Stimulated activated naive CD8-positive, alpha-beta T cell treated with anti-CD3 and anti-CD28 coated beads, Interleukin-15, Interleukin-2, amounts not matched to agents 100 U/mL and 50 U/mL, for 24 hours (primary cell): ENCODE measurements at regions not wholly inside any gene's neighbourhood (a gene's known extent, or its start where the extent isn't known, plus 50 kb on each side); places are given as distances from the start of the nearest gene placed in this dataset.
"Not testable (repeated sequence)": the region's sequence is repeated elsewhere in the genome, so short reads cannot be mapped to it uniquely, and the experiment has no call there.

ENCODE experiments used
- ATAC-seq: fragments of 150-1000 bp; cut with Tn5 transposase; one replicate; pipeline ENCODE4 v1.10.0; 2021
- DNase-seq: peaks from one replicate; pipeline ENCODE4 v3.0.0; 2021

DNA sequence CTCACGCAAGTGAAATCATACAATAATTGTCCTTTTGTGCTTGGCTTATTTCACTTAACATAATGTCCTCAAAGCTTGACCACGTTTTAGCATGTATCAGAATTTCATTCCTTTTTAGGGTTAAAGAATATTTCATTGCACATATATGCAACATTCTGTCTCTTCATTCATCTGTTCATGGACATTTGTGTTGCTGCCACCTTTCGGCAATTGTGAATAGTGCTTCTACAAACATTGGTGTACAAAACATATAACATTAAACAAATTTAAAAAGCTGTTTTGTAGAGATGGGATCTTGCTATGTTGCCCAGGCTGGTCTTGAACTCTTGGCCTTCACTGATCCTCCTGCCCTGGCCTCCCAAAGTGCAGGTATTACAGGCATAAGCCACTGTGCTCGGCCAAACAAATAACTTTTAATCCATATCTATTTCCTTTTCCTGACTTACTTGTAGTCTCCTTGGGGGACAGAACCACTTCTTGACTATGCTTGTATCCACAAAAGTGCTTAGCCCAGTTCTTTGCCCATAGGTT is 209.3 kb downstream of the SLC4A3 start:
- ATAC-seq, result no peak
- DNase-seq, result no peak

DNA sequence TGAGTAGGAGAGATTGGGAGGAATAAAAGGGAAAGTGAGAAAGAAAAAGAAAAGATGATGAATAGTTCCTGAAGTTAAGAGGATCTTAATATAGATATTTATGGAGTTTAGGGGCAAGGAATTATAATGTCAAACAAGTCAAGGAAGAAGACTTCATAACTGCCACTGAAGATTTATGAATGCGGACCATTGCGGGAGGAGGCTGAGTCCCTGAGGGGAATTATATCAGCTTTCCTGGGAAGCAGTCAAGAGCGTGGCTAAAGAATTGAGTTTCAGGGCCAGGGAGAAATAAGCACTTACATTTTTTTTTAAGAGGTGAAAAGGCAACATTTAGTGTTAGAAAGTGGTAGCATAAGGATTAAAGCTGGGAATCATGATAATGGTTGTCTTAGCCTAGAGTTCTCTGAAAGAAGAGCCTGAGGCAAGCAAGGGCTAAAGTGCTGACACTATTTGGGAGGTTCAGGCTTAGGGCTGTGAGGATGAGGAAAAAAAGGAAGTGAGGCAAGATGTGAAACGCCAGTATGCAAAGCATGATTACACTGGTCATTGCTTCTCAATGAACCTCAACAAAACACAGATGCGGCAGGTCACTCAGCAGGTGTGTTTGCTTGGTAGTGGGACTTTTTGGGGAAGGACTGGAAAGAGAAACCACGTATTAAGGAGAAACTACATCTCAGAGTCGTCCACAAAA is 217.1 kb downstream of the SLC4A3 start:
- DNase-seq, result no peak
- ATAC-seq, result no peak

DNA sequence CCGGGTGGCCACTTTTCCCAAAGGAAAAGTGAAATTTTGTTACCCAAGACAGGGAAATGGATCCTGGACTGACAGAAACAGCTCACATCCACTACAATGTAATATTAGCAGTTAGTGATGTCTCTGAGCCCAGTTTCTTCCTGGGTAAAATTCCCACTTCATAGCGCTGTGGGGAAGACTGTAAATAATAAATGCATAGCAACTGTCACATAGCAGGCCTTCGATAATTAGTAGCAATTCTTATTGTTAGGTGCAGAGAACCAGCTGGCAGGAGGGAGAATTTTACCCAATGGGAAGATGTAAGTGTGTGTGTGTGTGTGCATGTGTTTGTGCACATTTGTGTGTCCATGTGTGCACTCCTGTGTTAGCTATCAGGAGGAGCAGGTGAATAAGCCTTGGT is 221.5 kb downstream of the SLC4A3 start:
- DNase-seq, result no peak

DNA sequence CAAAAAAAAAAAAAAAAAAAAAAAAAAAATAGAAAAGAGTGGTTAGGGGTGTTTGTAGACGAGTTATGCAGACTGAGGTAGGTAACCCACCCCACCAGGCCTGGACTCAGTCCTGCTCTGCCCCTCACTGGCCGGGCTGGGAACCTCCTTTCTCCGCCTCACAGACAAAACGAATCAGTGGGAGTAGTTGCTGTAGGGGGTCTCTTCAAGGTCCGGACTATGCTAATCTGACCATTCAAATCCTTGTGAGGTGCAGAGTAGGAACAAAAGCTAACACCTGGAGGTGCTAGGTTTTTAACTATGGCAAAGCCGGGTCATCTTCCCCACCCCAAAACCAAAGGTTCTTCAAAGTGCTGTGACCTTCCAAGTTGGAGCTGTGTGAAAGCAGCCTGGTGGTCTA is 223.7 kb downstream of the SLC4A3 start:
- DNase-seq (no peak), ATAC-seq (no peak)

More for the DNA sequence above, 221.5 kb downstream of the SLC4A3 start:
- ATAC-seq, result no peak

DNA sequence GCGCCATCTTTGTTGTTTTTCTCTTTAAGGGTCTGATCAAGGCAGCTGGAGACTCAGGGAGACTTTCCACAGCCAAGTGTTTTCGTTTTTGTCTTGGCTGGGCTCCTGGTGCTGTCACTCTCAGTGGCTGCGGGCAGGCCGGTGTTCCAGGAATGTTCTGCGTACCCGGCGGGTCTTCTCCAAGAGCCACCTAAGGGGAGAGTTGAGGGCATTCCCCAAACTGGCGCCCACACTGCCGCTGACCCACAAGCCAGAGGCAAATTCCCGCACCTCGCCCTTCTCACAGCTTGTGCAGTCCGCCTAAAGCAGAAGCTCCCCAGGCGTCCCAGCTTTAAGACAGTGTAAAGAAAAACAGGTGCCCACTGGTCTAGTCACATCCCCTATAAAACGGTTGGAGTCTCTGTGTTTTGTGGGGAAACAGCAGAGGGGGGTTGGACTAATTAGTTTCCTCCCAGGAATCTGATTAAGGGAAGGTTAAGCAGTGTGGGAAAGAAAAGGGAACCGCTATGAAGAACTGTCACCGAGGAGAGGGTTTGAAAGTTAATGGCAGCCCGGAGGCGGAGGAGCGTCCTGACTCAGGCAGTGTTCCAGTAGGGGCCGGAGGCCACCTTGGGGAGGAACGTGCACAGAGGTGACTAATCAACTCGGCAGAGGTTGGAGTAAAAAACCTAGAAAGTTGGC is 224.5 kb downstream of the SLC4A3 start:
- no peak for DNase-seq
- ATAC-seq, result no peak

DNA sequence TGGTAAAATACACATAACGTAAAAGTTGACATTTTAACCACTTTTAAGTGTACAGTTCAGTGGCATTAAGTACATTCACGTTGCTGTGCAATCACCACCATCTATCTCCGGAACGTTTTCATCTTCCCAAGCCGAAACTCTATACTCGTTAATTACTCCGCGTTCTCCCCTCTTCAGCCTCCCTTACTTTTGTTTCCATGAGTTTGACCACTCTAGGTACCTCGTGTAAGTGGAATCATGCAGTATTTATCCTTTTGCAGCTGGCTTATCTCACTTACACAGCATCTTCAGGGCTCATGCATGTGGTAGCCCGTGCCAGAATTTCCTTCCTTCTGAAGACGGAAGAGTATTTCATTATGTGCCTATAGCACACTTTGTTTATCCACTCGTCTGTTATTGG is 225.2 kb downstream of the SLC4A3 start:
- no peak for DNase-seq
- no peak for ATAC-seq

DNA sequence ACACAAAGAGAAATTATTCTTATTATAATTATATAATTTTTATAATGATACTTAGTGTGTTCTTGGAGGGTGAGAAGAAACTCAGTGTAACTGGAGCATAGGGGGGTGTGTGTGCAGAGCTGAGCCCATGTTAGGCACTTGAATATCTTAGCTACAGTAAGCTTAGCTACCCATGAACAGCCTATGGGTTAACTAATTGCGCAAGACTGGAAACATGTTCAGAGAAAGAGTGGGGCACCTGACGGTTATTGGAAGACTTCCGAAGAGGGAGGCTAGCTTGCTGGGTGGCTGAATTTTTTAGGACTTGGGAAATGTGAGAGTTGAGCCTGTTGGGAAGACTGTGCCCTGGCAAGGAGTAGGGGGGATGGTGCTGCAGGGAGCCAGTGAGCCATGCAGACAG is 229.2 kb downstream of the SLC4A3 start:
- ATAC-seq (no peak), DNase-seq (no peak)

DNA sequence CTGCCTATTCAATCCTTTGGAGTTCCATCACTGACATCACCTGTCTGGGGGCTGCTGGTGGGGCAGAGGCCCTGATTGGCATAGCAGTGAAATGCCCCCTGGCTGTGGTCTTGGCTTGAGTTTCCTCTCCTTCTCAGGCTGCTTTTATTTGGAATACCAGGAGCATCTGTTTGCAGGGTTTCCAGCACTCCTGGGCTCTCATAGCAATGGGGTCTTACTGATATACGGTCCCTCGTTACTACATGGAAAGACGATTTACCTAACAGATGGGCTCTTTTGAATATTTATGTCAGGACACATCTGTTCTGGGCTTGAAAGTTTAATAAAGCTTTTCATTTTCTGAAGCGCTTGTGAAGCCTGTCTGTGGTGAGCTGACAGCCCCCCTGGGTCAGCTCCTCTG is 230.3 kb downstream of the SLC4A3 start:
- DNase-seq (no peak), ATAC-seq (no peak)

DNA sequence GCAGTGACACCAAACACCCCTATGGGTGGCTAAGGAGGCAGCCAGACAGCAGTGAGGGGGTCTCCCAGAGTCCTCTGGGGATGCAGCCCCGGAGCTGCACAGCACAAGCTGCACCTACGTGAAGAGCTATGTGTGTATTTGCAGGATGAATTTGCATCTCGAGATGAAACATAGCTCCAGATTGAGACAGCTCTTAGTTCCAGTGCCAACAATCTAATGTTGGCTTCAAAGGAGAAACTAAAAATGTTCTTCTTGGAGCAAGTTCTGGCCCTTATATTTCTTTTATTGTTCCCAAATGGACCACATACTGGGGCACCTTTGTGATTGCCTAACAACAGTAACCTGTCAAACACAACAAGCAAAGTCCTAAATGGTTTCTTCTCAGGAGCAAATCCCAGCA is 233.9 kb downstream of the SLC4A3 start:
- no peak for DNase-seq
- no peak for ATAC-seq

DNA sequence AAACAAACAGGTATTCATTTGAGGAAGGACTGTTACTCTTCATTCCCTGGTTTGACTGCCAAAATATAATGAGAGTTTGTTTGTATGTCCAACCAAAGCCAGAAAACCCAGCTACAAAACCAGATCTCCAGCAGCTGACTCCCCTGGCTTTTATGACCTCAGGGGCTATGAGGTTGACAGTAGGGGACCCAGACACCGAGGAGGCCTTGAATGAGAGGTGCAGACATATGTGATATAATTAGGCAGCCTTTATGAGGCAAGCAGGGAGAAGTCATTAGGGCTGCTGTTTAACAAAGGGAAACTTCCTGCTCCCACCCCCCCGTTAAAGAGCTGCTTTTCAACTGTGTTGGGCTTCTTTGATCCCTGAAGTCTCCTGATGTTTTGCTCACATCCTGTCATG is 236.7 kb downstream of the SLC4A3 start:
- ATAC-seq (no peak), DNase-seq (no peak)

DNA sequence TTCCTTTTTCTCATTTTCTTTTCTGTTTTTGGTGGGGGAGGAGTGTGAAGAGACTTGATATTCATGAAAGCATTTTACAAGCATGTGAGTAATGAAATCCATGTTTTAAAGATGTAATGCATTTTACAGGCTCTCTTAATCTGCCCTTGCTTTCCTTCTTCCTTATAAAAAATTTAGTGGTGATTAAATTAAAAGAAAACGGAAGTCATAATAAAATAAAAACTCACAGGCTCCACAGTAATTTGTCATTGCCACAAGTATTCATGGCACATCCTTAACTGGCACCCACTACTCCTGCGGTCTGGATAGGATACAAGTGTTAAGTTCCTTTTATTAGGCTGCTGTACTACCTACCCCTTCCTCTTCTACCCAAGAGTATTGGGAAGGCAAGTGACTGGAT is 241.2 kb downstream of the SLC4A3 start:
- DNase-seq, result no peak
- no peak for ATAC-seq

DNA sequence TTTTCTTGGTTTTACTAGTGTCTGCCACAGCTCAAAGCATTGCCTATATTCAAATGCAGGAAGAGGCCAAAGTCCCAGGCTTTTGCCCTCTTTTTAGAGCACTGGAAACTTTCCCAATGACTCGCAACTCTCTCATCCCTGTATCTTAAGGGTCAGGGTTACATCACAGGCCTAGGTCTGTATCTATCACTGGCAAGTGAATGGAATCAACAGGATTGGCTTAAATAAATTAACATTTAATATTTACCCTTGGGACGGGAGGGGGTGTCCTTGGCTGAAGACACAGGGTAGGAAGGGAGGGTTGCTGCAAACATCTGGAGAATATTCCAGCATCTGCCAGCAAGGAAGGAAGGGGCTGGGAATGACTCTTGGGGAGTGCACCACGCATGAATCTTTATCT is 242.6 kb downstream of the SLC4A3 start:
- ATAC-seq (no peak), DNase-seq (no peak)

DNA sequence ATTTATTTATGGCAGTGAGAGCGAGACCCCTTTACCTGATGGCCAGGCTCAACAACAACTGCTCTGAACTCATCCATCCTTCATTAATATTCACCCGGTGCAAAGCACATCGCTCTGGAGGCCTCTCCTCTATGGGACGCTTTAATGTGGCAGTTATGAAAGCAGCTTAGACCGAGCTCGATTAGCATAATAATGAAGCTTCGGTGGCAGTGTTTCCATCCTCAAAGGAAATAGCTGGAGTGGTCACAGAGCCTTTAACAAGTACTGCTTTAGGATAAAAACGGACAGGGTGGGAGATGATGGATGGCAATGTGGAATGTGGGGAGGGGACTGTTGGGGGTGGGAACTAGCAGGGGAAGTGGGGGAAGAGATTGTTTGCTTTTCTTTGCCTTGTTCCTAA is 243.9 kb downstream of the SLC4A3 start:
- ATAC-seq, result no peak

DNA sequence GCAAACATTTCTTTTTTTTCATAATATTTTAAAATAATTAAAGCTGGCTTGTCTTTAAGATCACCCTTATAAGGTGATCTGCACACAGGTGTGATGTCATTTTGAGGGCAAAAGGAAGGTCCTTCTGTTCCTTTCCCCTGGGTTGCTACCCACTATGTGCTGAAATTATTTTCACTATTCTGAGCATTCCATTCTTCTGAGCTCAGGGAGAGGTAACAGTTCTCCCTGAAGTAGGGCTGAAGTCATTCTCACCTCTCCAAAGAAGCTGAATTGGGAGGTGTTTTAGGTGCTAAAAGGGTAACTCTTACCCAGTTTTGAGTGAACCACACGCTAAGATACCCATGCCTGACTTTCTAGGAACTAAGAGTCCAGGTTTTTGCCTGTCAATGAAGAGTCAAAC is 247.6 kb downstream of the SLC4A3 start:
- DNase-seq (no peak), ATAC-seq (no peak)

More for the DNA sequence above, 243.9 kb downstream of the SLC4A3 start:
- DNase-seq, result no peak

DNA sequence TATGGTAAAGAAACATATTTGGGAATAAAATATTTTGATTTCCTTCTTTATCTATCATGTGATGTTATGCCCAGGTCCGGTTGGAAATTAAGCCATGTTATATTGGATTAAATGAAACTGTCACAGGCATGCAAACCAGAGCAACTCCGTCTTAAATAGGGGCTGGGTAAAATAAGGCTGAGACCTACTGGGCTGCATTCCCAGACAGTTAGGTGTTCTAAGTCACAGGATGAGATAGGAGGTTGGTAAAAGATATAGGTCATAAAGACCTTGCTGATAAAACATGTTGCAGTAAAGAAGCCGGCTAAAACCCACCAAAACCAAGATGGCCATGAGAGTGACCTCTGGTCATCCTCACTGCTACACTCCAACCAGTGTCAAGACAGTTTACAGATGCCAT is 248.6 kb downstream of the SLC4A3 start:
- DNase-seq, ATAC-seq: not testable (repeated sequence)

DNA sequence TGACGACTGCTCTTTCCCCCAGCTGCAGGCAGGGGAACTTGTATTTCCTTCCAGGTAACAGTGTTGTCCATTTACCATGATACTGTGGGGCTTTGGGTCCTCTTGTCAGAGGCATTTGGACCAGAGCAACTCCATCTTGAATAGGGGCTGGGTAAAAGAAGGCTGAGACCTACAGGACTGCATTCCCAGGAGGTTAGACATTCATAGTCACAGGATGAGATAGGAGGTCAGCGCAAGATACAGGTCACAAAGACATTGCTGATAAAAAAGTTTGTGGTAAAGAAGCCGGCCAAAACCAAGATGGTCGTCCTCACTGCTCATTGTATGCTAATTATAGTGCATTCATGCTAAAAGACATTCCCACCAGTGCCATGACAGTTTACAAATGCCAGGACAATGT is 249.5 kb downstream of the SLC4A3 start:
- DNase-seq, result no peak
- no peak for ATAC-seq

DNA sequence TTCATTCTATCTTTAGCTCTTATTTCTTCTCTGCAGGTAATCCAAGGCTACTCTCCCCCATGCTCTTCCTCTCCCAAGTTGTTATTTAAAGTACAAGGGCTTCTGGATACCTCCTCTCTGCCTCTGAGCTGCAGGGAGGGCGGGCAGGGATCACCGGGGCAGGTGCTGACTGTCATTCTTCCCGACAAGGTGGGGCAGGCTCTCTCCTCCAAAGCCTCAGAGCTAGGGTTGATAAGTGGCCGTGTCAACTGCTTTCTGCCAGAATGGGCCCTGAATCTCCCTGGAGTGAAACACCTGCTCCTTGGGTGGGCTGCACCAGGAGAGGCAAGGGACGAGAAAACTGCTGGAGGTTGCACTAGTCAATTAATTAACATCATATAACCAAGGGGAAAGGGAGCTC is 250.3 kb downstream of the SLC4A3 start:
- ATAC-seq (no peak), DNase-seq (no peak)

DNA sequence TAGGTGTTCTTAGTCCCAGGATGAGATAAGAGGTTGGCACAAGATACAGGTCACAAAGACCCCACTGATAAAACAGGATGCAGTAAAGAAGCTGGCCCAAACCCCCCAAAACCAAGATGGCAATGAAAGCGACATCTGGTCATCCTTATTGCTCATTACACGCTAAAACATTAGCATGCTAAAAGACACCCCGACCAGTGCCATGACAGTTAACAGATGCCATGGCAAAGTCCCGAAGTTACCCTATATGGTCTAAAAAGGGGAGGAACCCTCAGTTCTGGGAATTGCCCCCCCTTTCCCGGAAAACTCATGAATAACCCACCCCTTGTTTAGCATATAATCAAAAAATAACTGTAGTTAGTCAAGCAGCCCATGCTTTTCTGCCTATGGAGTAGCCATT is 251.1 kb downstream of the SLC4A3 start:
- ATAC-seq, result no peak
- no peak for DNase-seq

DNA sequence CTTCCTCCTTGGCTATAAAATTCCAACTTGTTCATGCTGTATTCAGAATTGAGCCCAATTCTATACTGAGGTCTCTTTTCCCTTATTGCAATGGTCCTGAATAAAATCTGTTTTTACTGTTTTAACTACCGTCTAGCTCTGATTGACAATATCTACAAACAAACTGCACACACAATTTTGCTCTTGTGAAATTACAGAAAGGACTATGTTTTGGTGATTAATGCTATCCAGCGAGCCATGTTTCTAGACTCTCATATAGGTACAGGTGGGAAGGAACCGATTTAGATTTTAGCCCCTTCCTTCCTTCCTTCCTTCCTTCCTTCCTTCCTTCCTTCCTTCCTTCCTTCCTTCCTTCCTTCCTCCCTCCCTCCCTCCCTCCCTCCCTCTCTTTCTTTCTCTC is 254.4 kb downstream of the SLC4A3 start:
- no peak for ATAC-seq
- DNase-seq, result no peak

DNA sequence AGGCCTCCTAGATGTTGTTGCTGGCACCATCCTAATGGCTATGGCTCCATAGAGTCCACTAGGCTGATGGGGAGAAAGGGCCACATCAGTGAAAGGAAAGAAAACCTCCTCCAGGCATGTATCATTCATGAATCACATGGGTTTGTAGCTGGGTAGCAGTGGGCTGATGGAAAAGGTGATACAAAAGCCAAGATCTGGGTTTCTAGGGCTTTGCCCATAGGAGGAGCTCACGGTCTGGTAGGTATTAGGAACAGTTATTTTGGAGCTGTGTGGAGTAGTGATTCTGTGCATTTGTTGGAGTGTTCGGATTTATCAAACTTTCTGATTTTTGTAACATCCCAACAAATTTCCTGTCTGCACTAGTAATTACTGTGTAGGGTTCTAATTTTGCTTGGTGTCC is 259.2 kb downstream of the SLC4A3 start:
- ATAC-seq (no peak), DNase-seq (no peak)

DNA sequence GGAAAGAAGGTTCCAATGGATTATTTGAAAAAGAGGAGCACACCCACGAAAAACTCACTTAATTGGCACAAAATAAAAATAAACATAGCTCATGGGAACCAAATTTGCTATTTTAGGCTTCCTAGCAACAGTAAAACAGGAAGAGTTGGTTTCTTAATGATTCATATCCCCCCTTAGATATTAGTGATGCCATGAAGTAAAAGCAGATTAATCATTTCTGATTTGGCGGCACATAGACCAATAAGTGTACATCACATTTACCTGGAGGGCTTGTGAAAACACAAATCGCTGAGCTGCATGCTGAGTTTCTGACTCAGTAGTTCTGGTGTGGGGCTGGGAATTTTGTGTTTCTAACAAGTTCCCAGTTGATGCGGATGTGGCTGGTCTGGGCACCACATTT is 260.4 kb downstream of the SLC4A3 start:
- ATAC-seq (no peak), DNase-seq (no peak)

DNA sequence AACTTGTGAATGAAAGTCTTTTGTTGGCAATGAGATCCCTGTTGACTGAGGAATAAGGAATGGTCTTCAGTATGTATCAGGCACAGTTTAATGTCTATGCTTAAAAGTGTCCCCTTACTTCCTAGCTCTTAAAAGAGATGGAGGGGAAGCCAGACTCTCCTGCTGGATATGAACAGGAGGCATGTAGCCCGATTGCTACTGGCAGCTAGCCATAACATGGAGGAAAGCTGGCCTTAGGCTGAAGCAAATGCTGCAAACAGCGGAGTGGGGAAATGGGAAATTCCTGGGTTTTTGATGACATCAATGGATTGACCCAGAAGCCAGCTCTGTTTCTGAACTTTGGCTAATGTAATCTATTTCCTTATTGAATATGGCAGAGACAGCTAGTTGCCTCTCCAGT is 266.1 kb downstream of the SLC4A3 start:
- DNase-seq, result no peak
- ATAC-seq, result no peak

DNA sequence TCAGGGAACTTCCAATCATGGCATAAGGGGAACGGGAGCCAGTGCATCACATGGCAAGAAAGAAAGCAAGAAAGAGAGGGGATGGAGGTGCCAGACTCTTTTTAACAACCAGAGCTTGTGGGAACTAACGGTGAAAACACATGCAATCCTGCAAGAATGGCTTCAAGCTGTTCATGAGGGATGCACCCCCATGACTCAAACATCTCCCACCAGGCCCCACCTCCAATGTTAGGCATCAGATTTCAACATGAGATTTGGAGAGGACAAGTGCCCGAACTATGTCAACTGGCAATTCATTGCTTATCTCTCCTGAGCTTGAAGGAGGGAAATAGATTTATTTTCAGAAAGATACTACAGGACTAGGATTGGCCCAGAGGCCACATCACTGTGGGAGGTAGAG is 270.0 kb downstream of the SLC4A3 start:
- no peak for DNase-seq
- no peak for ATAC-seq

DNA sequence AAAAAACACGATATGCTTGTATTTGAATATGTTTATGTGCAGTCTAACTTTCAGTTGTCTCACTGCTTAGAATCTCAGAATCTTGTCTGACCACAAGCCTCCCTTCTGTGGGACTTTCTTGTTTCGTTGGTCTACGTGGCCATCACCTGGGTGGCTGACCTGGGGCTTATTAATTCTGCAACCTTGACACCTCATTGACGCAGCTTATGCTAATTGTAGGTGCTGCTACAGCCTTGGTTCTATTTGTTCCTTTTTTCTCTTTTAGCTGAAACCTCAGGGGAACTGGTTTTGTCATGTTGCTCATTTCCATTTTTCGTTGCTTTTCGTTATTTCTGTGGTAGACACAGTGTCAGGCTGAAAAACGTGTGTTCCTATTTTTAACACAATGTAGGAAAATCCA is 273.7 kb downstream of the SLC4A3 start:
- ATAC-seq (no peak), DNase-seq (no peak)
